GM18508 (cell line): ENCODE measurements at regions not wholly inside any gene's neighbourhood (a gene's known extent, or its start where the extent isn't known, plus 50 kb on each side); places are given as distances from the start of the nearest gene placed in this dataset.
"Not testable (repeated sequence)": the region's sequence is repeated elsewhere in the genome, so short reads cannot be mapped to it uniquely, and the experiment has no call there.

Experiments used
- ATAC-seq: cut with Tn5 transposase; IDR thresholded peaks from one replicate; pipeline ENCODE4 v1.9.1; 2021; ENCODE audit warnings: moderate number of reproducible peaks; ENCODE audit not compliant: insufficient read depth, unreplicated experiment

DNA sequence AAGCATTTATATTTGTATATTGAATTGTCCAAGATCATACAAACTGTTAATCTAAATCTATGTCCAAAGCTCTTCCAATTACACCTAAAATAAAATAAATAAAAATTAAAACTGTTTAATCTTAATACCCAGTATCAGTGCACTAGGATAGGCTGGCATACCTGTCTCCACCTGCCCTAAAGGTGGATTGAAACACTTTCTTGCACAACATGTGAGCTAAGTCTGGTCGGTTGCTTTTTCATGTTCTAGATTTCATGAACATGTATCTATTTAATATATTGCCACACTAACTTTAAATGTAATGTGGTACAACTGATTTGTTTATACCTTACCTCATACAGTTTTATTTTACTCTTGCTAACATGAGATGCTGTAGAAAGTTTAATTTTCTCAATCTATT is 193.0 kb downstream of the VGLL3 start:
- ATAC-seq: no peak

DNA sequence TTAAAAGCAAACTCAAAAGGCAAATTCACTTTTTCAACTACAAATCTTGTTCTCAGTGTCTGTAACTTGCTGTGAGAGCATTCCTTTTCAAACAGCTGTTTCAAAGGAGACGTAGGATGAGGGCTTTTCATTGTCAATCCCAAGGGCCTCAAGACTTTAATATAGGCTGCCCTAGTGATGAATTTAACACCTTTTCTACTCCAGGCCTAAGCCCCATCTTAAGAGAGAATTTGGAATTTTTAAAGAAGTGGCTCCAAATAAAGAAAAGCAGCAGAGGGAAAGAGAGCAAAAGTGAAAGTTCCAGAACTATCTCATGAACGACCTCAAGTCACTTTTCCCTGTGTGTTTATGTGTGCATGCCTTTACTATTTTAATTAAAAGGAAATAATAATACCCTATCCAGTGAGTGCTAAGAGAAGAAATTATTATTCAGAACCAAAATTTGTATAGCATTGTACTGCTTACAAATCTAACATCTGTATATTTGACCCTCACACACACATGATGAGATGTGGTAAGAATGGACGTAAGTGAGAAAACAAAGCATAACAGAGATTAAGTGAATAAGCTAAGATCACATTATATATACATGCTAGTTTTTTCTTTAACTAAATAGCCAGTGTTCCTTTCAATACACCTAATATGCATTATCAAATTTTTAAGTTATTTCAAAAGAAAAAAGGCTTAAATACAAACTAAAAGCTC is 196.4 kb downstream of the VGLL3 start:
- ATAC-seq: no peak

DNA sequence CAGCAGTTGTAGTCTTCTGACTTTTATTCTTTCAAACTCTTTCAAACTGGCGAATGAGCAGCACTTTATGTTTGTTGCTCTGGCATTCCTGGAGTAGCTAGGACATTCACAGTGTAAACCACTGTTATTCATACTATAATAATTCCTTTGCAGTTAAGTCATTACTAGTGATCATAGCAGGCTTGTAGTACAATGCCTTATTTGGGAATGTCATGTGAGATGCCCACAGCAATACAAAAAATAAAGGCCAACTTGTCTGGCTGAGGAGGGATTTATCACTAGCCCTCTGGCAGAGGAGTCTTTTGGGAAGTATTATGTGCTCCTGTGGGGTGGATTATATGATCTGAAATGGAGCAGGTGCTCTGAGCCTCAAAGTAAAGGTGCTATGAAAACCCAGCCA is 197.2 kb downstream of the VGLL3 start:
- ATAC-seq: no peak

DNA sequence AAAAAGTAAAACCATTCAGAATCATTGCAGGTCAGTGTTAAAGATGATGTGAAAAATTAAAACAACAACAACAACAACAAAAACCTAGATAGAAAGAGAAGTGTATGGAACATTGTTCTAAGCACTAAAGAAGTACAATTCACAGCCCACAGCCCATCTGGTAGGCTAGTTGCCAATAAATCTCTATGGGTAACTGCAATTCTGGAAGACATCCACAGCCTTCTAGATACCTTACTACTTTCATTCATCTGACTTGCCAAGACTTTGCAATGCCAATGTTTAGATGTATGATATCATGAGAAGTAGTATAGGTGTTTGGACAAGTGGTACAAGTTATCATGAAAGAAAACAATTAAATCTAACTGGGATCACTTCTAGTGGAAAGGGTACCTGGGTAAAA is 198.6 kb downstream of the VGLL3 start:
- ATAC-seq: no peak

DNA sequence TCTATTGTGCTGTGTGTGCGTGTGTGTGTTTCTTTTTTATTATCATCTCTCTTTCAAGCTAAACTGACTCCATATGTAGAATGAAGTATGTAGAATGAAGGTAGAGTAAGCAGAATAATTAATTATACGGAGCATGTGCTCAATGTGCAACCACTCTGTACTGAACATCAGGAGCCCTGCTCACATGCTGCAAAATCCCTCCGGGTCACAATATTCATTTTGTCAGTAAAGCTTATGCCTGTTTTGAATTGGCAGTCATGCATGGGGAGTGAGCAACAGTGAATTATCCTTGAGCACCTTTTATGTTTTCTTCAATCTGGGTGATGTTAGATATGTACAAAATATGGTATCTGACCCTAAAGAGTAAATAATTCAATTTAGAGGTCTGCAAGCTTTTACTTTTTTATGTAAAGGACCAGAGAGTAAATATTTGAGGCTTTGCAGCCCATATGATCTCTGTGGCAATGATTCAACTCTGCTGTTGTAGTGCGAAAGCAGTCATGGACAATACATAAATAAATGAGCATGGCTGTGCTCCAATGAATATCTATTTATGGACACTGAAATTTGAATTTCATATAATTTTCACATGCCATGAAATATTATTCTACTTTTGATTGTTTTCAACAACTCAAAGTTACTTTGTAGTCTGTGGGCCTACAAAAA is 199.9 kb downstream of the VGLL3 start:
- ATAC-seq: no peak

DNA sequence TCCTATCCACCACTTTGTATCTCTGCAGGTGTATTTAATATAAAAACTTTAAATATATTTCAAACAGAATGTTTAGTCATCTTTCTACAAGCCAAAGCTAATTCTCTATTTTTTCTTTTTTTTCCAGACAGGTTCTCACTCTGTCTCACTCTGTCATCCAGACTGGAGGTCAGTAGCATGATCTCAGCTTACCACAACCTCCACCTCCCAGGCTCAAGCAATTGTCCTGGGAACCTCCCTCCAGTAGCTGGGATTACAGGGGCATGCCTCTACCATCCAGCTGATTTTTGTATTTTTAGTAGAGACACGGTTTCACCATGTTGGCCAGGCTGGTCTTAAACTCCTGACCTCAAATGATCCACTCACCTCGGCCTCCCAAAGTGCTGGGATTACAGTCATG is 202.6 kb downstream of the VGLL3 start:
- ATAC-seq: no peak

DNA sequence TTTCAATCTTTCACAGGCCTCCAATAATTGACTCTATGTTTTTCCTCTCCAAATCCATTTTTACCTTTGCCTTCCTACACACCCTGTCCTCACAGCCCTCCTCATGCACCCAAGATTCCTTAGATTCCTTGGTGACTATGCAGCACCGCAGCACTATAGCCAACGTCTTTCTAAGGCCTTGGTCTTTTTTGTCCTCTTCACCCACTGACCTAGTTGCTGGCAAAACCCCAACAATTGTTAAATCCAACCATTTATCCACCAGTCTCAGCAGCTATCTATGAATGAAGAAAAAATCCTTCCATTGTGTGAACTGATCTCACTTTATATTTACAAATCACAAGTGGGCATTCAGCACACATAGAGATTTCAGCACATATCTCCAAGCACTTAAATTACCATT is 203.9 kb downstream of the VGLL3 start:
- ATAC-seq: no peak

DNA sequence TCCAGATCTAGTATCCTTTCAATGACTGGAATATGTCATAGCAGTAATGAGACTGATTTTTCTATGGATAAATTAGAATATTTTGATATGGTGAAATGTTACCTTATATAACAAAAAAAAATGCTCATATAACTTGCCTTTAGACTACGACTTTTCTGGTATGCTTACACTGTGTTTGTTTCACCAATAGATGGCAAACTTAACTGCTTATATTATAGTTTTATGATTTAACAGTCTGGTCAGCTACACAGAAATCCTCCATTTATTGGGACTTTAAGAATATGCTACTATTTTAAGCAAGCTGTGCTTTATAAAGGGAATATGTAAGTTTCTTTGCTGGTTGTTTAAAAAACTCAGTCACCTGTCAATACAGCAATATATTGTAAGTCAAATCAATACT is 205.6 kb downstream of the VGLL3 start:
- no peak for ATAC-seq

DNA sequence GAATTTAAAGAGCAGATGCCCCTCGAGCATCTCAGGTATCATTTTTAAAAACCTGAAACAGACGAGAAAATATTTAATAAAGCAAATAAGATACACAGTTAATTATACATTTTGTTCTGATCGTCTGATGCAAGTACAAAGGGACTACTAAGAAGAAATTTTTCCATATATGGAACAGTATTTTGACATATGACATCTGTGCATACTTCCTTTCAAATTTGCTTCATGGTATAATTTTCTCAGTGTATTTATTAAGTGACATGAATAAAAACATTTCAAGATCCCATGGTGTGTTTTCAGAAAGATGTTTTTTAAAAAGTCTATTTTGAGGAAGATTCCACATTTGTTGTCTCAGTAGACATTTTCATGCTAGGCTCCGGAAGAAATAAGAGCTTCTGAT is 208.1 kb downstream of the VGLL3 start:
- no peak for ATAC-seq

DNA sequence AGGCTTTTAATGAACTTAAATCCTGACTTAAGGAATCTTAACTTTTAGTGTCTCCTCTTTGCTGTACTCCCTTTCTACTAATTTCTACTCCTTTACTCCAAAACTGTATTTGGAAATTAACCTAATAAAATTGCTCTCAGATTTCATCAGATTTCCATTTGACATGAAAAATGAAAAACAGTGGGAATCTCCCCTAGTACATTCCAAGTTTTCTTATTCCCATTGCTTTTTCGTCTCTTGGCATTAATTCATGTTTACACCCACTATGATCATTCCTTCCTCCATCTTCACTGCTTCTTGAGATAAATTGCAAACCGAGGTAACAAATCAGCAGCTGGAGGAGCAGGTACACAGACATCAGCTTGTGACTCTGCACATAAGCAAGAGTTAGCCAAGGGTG is 208.7 kb downstream of the VGLL3 start:
- ATAC-seq: no peak

DNA sequence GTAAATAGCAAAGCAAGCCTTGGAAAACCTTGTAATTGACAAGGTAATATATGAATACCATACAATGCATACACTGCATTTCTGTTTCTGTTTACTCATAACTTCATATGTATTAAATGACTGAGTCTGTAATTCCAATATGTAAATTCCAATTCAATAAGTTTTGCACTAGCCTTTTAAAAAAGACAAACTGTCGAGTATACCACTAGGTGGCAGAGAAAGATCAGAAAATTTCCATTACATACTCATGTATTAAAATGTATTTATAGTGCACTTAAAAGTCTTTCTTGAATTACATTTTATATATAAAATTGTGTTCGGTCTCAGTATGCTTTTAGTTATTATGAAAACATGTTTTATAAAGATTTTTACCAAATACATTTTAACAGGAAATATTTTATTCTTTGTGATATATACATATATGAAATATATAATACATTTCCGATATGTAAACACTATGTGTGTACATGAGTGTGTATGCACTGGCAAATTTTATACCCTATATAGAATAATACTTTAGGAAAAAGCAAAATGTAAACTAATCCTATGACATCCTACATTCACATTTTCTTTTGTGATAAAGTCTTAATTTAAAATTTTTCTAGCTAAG is 216.8 kb downstream of the VGLL3 start:
- ATAC-seq: no peak

DNA sequence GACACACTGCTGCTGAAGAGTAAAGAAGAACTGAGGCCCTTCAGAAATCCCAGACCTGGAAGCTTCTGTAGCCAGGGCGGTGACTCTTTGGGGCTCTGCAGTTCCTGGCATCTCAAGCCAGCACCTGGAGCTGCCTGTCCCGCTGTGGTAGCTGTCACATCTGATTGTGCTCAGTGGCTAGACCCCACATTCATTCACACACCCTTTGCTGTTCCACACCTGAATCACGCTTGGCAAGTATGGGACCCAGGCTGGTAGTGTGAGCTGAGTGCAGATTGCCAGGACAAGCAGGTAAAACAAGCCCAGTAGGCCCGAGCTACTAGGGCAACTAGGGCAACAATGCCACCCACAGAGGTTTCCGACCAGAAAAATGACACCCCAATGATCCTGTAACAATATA is 218.2 kb downstream of the VGLL3 start:
- no peak for ATAC-seq

DNA sequence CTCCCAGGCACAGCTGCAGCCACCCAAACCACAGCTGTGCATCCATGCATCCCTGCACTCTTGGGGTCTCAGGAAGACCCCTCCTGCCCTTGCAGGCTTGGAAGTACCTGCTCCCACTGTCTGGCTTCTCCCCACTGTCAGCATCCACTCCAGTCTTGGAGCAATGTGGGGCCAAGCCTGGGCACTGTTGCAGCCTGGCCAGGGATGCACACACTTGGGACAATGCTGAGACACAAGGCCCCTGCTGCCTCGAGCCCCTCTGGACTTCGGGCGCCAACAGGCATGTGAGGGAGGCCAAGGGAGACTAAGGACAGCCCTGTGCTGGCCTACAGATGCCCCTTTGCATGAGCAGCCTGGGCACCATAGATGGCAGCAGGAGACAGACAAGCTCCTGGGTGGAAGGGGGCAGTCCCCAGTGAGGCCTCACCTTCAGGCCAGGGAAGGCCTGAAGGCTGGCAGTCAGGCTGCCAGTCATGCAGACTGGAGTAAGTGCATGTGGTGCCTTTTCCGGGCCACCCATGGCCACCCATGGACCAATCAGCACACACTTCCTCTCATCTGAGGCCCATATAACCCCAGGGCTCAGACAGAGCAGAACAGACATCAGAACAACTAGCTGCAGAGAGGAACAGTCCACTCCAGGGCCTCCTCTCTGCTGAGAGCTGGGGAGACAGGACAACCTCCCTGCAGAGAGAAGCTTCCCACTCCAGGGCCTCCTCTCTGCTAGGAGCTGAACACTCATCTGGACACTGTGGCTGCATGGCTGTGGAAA is 219.0 kb downstream of the VGLL3 start:
- no peak for ATAC-seq

DNA sequence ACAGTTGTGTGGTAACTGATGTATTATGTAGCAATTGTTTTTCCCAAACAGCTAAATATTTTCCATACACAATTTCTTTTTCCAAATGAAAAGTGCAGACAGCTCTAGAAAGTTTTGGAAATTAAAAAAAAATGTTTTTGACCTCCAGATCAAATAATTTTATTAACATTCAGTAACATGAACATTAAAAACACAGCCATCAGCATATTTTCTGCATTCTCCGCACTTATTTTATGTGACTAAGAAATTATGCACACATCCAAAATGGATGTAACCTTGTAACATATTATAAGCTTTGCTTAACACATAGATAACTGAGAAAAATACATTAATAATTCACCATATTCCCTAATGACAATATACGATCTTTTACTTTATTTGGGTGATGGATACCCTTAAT is 224.6 kb downstream of the VGLL3 start:
- no peak for ATAC-seq

DNA sequence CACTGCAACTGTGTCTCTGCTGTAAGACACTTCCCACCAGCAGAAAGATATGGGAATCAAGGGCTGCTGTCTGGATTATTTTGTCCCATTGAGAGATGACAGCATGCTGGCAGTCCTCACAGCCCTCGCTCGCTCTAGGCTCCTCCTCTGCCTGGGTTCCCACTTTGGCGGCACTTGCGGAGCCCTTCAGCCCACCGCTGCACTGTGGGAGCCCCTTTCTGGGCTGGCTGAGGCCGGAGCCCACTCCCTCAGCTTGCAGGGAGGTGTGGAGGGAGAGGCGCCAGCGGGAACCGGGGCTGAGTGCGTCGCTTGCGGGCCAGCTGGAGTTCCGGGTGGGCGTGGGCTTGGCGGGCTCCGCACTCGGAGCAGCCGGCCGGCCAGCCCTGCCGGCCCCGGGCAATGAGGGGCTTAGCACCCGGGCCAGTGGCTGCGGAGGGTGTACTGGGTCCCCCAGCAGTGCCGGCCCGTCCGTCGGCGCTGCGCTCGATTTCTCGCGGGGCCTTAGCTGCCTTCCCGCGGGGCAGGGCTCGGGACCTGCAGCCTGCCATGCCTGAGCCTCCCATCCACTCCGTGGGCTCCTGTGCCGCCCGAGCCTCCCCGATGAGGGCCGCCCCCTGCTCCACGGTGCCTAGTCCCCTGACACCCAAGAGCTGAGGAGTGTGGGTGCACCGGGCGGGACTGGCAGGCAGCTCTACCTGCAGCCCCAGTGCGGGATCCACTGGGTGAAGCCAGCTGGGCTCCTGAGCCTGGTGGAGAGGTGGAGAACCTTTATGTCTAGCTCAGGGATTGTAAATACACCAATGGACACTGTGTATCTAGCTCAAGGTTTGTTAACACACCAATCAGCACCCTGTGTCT is 233.4 kb downstream of the VGLL3 start:
- ATAC-seq: not testable (repeated sequence)

DNA sequence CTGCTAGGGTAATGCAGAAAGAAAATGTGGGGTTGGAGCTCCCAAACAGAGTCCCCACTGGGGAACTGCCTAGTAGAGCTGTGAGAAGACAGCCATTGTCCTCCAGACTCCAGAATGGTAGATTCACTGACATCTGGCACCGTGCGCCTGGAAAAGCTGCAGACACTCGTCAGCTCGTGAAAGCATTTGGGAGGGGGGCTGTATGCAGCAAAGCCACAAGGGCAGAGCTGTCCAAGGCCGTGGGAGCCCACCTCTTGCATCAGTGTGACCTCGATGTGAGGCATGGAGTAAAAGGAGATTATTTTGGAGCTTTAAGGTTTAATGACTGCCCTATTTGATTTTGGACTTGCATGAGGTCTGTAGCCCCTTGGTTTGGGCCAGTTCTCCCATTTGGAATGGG is 242.9 kb downstream of the VGLL3 start:
- ATAC-seq: no peak

DNA sequence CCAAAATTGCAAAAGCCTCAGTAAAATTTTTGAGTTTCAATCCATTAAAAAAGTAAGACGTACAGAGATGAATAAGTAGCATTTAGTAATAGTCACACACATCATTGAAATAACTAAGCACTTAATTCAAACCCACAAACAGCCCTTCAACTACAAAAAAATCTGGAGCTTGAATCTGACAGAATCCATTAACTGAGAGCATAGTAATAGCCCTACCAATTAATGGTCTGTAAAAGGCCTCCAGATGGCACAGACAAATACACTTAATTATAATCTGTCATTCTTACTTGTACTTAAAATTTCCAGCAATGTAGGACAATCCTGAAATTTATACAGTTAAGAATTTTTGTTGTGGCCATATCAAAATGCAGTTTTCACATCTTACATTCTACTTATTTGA is 246.9 kb downstream of the VGLL3 start:
- no peak for ATAC-seq

DNA sequence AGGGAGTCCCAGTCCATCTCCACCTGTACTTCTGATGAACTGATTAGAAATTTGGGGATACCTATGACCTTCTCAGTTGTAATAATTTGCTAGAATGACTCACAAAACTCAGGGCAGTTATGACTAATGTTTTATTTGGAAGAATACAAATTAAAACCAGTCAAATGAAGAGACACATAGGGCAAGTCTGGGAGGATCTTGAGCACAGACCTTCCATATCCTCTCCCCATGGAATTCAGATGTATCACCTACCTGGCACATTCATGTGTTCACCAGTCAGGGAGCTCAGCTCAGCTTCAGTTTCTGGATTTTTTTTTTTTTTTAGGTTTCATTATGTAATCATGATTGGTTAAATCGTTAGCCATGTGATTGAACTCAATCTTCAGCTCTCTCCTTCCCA is 247.7 kb downstream of the VGLL3 start:
- no peak for ATAC-seq

DNA sequence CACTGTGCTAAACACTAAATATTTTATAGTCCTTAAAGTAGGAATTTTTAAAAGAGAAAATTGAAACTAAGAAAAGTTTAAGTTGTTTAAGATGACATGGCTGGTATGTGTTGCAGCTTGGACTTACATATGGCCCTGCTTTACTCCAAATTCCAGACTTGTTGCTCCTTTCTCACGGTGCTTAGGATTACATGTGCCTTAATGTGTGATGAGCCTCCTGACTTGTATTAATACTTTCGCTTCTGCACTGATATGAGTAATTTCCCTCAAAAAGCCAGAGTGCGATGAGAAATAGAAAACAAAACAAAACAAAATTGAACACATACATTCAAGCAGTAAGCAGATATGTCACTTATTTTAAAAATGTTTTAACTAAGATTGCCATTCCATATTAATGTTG is 250.2 kb downstream of the VGLL3 start:
- no peak for ATAC-seq

DNA sequence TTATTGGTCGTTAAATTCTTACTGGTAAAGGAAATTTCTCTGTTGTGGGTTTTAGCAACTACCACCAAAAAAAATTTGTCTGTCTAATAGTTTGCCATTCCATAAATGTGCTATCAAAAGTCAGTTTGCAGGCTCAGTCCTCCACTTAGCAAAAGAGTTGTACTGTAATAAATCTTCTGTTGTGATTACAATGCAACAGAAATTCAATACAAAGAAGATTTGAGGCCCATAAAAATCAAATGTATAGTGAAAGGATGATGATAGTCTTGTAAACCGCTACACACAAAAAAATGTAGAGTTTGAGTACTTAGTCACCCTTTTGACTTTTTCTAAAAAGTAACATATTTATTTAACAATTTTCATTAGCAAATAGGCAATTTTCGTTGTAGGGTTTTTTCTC is 251.7 kb downstream of the VGLL3 start:
- ATAC-seq: no peak
